Coronary artery (tissue), 2 donors: ENCODE measurements at regions not wholly inside any gene's neighbourhood (a gene's known extent, or its start where the extent isn't known, plus 50 kb on each side); places are given as distances from the start of the nearest gene placed in this dataset.

Experiments used
- DNase-seq: peaks from one replicate; pipeline ENCODE4 v3.0.0-alpha.2; 2017; ENCODE audit warnings: low spot score
- H3K27ac ChIP-seq, 2 donors: fragments of 200-600 bp; sonication (generic); one replicate each; pipeline ENCODE4 v1.5.1; 2016 to 2019
- H3K4me3 ChIP-seq: fragments of 200-600 bp; sonication (generic); 2 replicates; pipeline ENCODE4 v1.5.1; 2016; ENCODE audit warnings: mild to moderate bottlenecking, moderate library complexity
- CTCF ChIP-seq: fragments of 200-600 bp; sonication (generic); IDR thresholded peaks from one replicate; pipeline ENCODE4 v1.5.1; 2019; ENCODE audit warnings: antibody characterized with exemption

GRCh38 chr16:6018848-6019489, 921.4 kb upstream of the EEF2KMT start:
- Histone ChIP-seq H3K27ac (no peak overlapping the region), H3K4me3 (peak overlapping the region; percentile 36)
- TF ChIP-seq CTCF, result no peak
- DNase-seq, result no peak

- no peak for DNase-seq
- TF ChIP-seq CTCF, result no peak
- H3K4me3 ChIP-seq, result no peak overlapping the region
- no peak overlapping the region for H3K27ac ChIP-seq
Observed at GRCh38 chr16:6016530-6017184, 919.1 kb upstream of the EEF2KMT start.

- Histone ChIP-seq H3K27ac (no peak overlapping the region), H3K4me3 (no peak overlapping the region)
- no peak for DNase-seq
- TF ChIP-seq CTCF, result no peak
Observed at GRCh38 chr16:6012716-6013115, 915.1 kb upstream of the EEF2KMT start.

- Histone ChIP-seq H3K4me3 (no peak overlapping the region), H3K27ac (no peak overlapping the region)
- no peak for TF ChIP-seq CTCF
- DNase-seq, result no peak
Observed at GRCh38 chr16:6009151-6009550, 911.6 kb upstream of the EEF2KMT start.

- H3K27ac ChIP-seq, result no peak overlapping the region
- H3K4me3 ChIP-seq, result no peak overlapping the region
- DNase-seq, result no peak
- no peak for TF ChIP-seq CTCF
Observed at GRCh38 chr16:6008670-6009069, 911.1 kb upstream of the EEF2KMT start.

- DNase-seq, result no peak
- no peak for TF ChIP-seq CTCF
- H3K4me3 ChIP-seq, result no peak overlapping the region
- no peak overlapping the region for H3K27ac ChIP-seq
Observed at GRCh38 chr16:5993356-5993755, 895.8 kb upstream of the EEF2KMT start.

- H3K4me3 ChIP-seq, result no peak overlapping the region
- H3K27ac ChIP-seq, result no peak overlapping the region
- TF ChIP-seq CTCF, result no peak
- peak; percentile 28 for DNase-seq
Observed at GRCh38 chr16:5982979-5983378, 885.4 kb upstream of the EEF2KMT start.
